HG03378 (cell line): ENCODE measurements at regions not wholly inside any gene's neighbourhood (a gene's known extent, or its start where the extent isn't known, plus 50 kb on each side); places are given as distances from the start of the nearest gene placed in this dataset.

Experiments
- ATAC-seq: cut with Tn5 transposase; IDR thresholded peaks from one replicate; pipeline ENCODE4 v1.9.1; 2021; ENCODE audit warnings: mild to moderate bottlenecking, moderate library complexity; ENCODE audit not compliant: unreplicated experiment

DNA sequence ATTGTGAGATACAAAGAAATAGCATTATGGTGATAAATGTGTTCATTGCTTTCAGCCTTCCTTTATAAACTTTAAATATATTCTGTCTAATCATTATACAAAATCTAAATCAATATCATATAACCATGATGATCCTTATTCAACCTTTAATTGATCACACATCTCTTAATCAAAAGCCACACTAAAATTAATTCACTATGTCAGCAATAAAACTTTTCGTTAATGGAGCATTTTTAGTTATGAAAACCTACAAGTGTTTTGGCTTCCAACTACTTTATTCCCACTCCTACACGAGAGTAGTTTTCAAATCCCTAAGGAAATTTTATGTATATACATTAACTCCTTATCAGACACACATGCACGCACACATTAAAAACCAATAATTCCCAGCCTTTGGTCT is 530.2 kb downstream of the KCTD8 start:
- ATAC-seq = no peak

DNA sequence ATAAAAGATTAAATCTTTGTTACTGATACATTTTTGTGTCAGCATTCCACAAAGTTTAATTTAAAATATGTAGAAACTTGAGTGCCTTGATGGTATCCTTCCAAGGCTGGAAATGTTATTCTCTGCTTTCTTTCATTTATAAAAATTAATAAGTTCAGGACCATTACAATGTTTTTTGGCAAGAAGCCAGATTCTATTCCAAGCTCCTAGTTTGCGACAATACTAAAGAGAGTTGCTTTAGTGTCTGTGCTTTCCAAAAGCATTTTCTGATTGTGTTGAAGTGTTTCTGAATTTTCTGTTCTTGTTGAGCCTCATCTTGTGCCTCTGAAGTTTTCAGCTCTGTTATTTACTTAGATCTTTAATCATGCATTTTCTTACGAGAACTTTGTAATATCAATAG is 516.2 kb downstream of the KCTD8 start:
- no peak for ATAC-seq

DNA sequence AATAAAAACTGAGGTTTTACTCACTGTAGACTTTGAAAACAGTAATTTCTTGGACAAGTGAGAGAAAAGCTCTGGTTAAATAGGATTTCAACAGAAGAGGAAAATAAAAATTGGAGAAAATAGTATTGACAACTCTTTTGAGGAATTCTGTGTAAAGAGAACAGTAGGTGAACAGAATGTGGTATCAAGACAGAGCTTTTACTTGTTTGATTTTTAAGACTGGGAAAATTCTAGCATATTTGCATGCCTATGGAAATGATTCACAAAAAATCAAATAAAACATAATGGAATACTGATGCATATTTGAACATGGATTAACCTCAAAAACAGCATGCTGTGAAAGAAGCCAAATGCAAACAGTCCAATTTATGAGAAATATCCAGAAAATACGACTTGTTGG is 504.6 kb downstream of the KCTD8 start:
- no peak for ATAC-seq

DNA sequence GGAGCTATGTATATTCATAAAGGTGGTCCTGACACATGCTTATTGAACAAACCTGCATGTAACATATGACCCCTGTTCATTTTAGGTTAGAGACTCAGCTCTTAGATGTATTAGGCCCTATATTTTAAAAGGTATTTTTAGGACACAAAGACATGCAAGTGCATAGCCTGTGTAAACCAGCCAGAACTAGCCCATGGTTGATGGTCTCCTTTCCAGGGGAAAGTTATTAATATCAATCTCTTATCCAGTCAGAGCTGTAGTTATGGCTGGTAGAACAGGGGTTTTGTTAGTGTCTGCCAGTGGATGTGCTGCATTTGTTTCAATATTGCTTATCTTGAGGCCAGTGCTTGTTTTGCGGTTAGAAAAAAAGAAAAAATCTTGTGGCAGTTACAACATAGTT is 488.6 kb downstream of the KCTD8 start:
- ATAC-seq = no peak

DNA sequence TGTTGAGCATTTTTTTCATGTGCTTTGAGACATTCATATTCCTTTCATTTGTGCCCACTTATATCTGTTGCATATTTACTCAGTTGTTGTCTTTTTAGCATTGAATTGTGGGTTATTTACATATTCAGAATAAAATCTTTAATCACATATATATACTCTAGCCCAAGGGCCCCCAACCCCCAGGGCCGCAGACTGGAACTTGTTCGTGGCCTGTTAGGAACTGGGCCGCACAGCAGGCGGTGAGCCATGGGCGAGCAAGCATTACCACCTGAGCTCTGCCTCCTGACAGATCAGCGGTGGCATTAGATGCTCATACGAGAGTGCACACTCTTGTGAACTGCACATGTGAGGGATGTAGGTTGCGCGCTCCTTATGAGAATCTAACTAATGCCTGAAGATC is 480.6 kb downstream of the KCTD8 start:
- no peak for ATAC-seq

DNA sequence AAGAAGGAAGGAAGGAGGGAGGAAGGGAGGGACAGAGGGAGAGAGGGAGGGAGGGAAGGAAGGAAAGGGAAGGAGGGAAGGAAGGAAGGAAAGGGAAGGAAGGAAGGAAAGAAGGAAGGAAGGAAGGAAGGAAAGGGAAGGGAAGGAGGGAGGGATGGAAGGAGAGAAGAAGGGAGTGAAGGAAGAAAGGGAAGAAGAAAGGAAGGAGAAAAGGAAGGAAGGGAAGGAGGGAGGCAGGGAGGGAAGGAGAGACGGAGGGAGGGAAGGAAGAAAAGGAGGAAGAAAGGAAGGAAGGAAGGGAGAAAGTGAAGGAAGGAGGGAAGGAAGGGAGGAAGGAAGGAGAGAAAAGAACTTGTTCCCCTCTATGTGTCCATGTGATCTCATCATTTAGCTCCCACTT is 465.0 kb downstream of the KCTD8 start:
- ATAC-seq = no peak

DNA sequence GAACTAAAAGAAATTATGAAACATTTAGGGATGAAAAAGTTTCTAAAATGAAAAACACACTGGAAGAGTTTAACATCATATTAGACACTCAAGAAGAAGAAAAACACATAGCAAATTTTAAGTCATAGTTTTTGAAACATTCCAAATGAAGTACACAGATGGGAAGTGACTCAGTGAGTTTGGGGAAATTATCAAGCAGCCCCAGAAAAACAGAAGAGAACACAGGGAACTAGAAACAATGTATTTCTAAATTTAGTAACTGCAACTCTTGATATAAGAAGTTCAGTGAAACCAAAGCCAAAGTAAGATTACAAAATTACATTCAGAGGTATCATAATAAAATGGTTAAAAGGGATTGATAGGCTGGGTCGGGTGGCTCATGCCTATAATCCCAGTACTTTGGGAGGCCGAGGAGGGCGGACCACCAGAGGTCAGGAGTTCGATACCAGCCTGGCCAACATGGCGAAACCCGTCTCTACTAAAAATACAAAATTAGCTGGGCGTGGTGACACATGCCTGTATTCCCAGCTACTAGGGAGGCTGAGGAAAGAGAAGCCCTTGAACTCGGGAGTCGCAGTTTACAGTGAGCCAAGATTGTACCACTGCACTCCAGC is 461.2 kb downstream of the KCTD8 start:
- no peak for ATAC-seq

DNA sequence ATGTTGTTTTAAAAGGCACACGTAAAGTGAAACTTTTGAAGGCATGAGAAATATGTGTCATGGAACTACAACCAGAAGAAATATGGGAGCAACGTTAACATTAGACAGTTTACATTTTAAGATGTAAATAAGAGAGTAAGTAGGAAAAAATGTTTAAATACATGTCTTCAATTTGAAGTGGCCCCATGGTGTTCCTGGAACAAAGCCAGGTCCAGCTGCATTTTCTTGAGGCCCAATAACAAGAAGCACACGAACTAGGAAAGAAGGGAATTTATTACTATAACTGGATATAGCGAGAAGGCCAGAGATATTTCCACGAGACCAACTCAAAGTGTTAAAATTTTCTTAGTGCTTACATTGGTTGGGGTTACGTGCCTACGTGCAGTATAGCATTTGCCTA is 458.1 kb downstream of the KCTD8 start:
- no peak for ATAC-seq

DNA sequence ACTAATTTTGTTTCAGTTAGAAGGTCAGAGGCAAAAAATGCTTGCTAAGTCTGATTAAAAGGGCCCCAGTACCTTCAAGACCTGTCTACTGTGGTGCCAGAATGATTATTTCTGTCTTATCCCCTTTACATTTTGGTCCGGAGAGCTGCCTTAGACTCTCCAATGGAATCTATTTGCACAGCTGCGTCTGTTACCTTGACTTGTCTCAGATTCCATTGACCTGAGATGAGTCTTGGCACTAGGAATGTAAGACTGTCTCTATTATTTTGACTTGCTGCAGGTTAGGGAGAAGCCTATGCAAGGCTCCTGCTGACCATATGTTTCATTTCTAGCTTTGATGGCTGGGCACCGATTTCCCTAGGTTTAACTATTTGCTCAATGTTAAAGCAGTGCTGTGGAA is 457.6 kb downstream of the KCTD8 start:
- no peak for ATAC-seq

DNA sequence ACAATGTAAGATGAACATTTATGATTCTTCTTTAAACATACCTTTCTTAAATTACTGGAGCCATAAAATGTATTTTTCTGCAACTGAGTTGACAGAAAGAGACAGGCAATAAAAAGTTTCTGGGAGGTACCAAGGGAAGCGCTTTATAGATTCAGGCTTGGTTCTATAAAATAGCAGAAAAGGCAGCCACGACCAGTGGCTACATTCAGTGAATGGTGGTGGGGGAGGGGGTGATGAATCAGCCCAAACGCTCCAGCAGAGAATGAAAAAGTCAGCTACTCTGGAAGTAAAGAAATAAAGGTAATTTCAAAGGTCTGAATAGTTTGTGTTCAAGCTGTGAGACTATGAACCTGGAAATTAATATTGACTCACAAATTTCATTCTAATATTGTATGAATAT is 456.1 kb downstream of the KCTD8 start:
- no peak for ATAC-seq

DNA sequence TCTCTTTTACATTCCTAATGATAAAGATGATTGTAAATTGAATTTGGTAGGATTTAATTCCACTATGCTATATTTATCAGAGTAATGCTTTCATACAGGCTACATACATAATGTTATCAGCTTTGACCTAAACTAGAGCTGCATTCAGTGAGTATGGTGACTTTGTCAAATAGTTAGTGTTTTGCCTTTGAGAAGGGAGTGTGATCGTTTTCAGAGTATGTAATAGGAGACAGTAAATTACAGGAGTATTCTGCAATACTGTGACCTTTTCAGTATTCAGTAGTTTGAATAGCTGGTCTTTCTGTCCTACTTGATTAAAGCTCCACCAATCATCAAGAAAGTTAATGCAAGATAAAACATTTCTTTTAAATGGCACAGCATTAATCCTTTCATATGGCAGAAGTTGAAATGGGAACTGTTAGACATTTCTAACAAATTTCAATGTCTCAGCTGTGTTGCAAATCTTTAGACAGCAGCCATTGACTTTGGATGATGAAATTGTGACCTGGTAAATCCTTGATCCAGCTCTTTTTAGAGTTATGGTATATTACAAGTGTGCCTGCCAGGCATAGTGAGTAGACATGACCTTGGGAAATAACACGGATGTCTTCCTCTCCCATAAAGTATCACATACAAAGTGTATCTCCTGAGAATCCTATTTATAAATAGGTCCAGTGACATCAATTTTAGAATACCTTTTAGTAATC is 455.3 kb downstream of the KCTD8 start:
- ATAC-seq = no peak

DNA sequence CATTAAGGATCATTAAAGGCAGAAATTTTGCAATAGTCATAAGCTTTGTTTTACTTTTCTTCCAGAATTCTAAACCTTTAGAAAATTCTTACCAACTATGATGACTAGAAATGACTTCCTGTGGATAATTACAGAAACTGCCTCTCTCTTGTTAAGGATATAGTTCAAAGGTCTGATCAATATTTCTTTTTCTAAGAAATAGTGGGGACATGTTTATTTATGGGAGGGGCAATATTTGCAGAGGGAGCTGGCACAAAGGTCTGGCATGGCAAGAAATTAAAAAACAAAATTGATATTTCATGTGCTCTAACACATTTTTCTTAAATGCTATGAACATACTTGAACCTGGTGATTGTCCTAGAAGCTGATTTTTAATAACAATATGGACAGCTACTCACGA is 448.9 kb downstream of the KCTD8 start:
- ATAC-seq = no peak

DNA sequence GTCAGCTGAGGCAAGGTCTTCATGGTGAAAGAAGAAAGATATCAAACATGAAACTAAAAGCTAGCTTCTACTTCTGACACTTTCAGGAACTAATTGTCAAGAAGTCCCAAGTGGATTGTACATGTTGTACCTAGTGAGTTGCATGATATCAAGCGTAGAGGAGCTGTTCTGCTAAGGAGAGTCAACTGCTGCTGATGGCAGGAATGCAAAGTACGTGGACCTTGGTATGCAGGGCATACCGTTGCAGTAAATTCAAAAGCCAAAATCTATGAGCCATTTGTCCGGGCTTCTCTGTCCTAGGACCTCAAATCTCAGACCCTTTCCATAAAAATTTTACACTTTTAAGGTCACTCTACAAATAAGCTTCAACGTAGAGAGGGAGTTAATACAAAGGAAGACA is 446.2 kb downstream of the KCTD8 start:
- ATAC-seq = no peak

DNA sequence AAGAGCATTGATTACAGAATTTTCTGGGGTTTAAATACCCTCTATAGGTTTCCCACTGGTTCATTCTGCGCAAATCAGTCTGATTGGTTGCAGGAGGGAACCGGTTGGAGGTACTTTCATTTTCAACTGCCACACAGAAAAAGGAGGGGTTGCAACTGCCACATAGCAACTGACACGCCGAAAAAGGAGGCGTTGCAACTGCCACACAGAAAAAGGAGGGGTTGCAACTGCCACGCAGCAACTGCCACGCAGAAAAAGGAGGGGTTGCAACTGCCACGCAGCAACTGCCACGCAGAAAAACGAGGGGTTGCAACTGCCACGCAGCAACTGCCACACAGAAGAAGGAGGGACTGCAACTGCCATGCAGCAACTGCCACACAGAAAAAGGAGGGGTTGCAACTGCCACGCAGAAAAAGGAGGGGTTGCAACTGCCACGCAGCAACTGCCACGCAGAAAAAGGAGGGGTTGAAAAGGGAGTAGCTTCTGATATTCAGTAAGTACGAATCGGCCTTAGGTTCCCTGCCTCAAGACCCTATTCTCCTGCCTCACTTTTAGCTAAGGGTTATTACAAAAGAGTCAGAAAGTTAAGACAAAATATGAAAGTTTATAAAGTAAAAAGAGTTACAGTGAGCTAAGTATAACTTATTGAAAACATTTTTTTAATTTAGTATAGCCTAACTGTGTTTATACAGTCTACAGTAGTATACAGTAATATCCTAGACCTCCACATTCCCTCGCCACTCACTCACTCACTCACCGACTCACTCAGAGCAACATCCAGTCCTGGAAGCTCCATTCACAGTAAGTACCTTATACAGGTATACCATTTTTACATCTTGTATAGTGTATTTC is 431.8 kb downstream of the KCTD8 start:
- ATAC-seq = no peak

DNA sequence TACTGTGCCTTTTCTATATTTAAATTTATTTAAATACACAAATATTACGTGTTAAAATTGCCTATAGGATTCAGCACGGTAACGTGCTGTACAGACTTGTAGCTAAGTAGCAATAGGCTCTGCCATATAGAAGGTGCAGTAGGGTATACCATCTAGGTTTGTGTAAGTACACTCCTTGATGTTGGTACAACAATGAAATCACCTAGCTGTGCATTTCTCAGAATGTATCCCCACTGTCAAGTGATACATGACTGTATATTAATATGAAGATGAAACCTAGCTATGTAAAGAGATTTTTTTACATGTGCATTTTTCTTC is 431.2 kb downstream of the KCTD8 start:
- no peak for ATAC-seq

DNA sequence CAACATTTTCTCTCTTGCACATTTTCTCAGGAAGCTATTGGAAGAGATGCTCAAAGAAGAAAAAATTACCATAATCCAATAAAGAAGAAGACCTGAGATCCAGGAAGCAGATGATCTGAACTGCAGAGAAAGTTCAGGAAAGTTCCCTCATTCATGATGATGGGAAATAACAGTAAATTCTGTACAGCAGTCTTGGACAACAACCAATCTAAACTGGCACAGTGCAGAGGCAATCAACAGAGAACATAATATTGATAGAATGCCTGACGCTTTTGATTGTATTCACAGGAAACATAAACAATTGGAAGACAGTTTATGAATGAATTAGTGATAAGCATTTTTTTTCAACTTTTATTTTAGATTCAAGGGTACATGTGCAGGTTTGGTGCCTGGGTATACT is 428.9 kb downstream of the KCTD8 start:
- no peak for ATAC-seq

DNA sequence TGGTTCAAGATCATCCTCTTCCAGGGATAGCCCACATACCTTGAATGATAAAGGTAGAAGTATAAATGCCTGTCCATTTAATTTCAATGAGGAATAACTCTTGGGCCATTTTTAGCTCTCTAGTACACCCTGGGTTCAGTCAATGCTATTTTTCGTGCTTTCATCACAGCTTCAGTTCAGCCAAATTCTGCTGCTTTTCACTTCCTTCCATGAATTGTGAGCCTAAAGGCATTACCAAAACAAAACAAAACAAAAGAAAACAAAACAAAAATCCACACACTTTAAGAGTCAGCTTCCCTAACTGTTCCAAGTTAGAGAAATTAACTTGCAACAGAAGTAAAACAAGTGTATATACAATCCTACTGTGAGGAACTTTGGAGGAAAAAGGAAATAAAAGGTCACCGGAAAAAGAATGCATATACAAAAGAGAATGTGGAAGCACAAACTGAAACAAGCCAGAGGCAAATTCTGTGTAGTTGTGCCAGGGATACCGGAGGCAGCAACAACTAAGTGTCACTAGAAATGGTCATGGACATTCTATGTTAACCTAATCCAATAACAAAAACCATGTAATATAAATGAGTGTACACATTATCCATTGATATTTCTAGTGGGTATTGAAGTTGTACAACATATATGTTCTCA is 423.1 kb downstream of the KCTD8 start:
- ATAC-seq = no peak

DNA sequence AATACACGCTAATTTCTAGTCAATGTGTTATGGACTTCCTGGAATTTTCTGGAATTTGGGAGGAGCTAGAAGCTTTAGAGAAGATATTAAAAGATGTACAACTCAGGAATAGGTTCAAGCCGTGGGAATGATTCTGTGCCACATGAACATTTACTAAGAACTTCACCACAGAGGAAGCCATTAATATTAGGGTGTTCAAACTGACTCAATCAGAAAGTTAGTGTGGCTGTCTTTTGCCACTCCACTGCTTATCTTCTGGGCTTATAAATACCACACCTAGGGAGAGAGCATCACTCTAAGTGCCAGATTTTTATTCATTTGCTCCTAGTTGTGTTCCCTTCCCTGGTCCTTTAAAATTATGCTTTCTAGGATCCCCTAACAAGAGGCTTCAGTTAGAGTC is 409.8 kb downstream of the KCTD8 start:
- no peak for ATAC-seq

DNA sequence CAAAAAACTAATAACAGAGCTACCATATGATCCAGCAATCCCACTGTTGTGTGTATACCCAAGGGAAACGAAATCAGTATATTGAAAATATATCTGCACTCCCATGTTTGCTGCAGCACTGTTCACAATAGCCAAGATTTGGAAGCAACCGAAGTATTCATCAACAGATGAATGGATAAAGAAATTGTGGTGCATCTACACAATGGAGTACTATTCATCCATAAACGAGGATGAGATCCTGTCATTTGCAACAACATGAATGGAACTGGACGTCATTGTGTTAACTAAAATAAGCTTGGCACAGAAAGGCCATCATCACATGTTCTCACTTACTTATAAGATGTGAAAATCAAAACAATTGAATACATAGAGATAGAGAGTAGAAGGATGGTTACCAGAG is 402.1 kb downstream of the KCTD8 start:
- no peak for ATAC-seq

DNA sequence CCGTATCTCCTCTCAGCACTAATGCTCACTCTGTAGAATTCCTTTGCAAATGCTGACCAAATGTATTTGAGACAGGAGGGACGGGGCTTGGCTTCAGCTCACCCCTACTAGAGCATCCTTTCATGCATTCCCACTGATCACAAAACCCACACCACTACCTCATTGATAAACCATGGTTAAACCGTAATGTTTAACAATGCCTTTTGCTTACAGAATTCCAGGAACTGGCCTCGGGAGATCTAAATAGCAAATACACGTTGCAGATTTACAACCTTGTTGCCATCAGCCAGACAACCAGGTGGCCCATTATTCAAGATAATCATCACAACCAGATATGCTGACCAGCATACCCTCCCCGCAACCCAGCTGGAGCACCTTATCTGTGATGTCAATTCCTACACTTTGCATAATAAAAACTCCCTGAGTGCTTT is 391.9 kb downstream of the KCTD8 start:
- ATAC-seq = no peak

DNA sequence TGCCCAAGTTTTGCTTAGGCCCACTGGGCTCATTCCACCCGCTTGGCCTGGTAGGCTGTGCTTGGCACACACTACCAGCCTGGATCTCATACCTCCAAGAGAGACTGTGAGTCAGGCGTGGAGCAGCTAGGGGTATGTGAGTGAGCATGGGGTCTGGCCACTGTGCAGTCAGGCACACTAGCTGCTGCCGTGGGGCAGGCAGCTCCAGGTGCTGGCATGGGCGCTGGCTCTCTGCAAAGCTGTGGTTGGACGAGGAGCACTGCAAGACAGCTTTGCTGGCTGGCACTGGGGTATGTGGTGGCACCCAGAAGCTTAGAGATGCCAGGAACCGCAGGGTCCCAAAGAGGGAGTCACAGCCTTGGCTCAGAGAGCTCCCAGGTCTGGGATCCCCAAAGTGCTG is 377.8 kb downstream of the KCTD8 start:
- no peak for ATAC-seq
